ENCODE measurements at regions not wholly inside any gene's neighbourhood (a gene's known extent, or its start where the extent isn't known, plus 50 kb on each side); places are given as distances from the start of the nearest gene placed in this dataset.
"Not testable (repeated sequence)": the region's sequence is repeated elsewhere in the genome, so short reads cannot be mapped to it uniquely, and the experiment has no call there.

GRCh38 chr7:24436131-24436920 is 136.9 kb upstream of the PALS2 start:
- Histone ChIP-seq H3K27me3 (ENCODE audit: control insufficient read depth, insufficient read depth, low read length) (peaks cover 9% of the 10 kb centered on the region; the same call in 1 of the 2 replicates), H3K4me3 (ENCODE audit: low read depth, low read length) (peak overlapping the region; percentile 2; the same call in 1 of the 2 replicates), H3K4me1 (ENCODE audit: control insufficient read depth, insufficient read depth, low read length) (peaks cover 44% of the 10 kb centered on the region), H3K36me3 (ENCODE audit: control insufficient read depth, insufficient read depth, low read length) (no peaks in the 10 kb centered on the region), H3K27ac (ENCODE audit: low read depth, low read length) (peak overlapping the region; percentile 69), H3K9ac (ENCODE audit: low read depth, low read length) (no peak overlapping the region), H3K9me3 (ENCODE audit: control insufficient read depth, insufficient read depth, low read length) (no peaks in the 10 kb centered on the region)

DNA sequence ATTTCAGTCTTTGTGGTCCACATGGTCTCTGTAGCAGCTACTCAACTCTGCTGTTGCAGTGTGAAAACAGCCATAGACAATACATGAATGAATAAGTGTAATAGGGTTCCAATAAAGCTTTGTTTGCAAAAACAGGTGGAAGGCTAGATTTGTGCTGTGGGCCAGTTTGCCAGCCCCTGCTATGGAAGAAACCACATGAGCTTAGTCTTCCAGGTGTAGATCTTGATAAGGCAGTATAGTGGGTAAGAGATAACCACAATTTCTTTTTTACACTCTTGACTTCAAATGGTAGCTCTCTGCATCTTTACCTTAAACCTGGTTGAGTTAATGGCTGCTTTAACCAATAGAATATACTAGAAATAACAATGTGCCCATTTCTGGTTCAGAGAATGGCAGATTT is 135.0 kb upstream of the PALS2 start:
- no peak overlapping the region for H3K4me3 ChIP-seq (ENCODE audit: low read depth, low read length)
- H3K9ac ChIP-seq (ENCODE audit: low read depth, low read length) = no peak overlapping the region
- H3K27me3 ChIP-seq (ENCODE audit: control insufficient read depth, insufficient read depth, low read length) = peaks cover 9% of the 10 kb centered on the region; the same call in 1 of the 2 replicates
- no peak overlapping the region for H3K27ac ChIP-seq (ENCODE audit: low read depth, low read length)
- H3K36me3 ChIP-seq (ENCODE audit: control insufficient read depth, insufficient read depth, low read length) = no peaks in the 10 kb centered on the region
- peaks cover 42% of the 10 kb centered on the region for H3K4me1 ChIP-seq (ENCODE audit: control insufficient read depth, insufficient read depth, low read length)
- H3K9me3 ChIP-seq (ENCODE audit: control insufficient read depth, insufficient read depth, low read length) = no peaks in the 10 kb centered on the region

- H3K9ac ChIP-seq (ENCODE audit: low read depth, low read length); H3K36me3 ChIP-seq (ENCODE audit: control insufficient read depth, insufficient read depth, low read length); H3K9me3 ChIP-seq (ENCODE audit: control insufficient read depth, insufficient read depth, low read length); H3K4me3 ChIP-seq (ENCODE audit: low read depth, low read length); H3K27ac ChIP-seq (ENCODE audit: low read depth, low read length); H3K27me3 ChIP-seq (ENCODE audit: control insufficient read depth, insufficient read depth, low read length): not testable (repeated sequence)
- peaks cover 34% of the 10 kb centered on the region for H3K4me1 ChIP-seq (ENCODE audit: control insufficient read depth, insufficient read depth, low read length)
Measured at GRCh38 chr7:24439104-24439503, 134.1 kb upstream of the PALS2 start.

- Histone ChIP-seq H3K4me3 (ENCODE audit: low read depth, low read length) (no peak overlapping the region), H3K9me3 (ENCODE audit: control insufficient read depth, insufficient read depth, low read length) (no peaks in the 10 kb centered on the region), H3K27me3 (ENCODE audit: control insufficient read depth, insufficient read depth, low read length) (no peaks in the 10 kb centered on the region), H3K36me3 (ENCODE audit: control insufficient read depth, insufficient read depth, low read length) (no peaks in the 10 kb centered on the region), H3K9ac (ENCODE audit: low read depth, low read length) (no peak overlapping the region), H3K4me1 (ENCODE audit: control insufficient read depth, insufficient read depth, low read length) (peaks cover 17% of the 10 kb centered on the region), H3K27ac (ENCODE audit: low read depth, low read length) (no peak overlapping the region)
Measured at GRCh38 chr7:24440892-24441291, 132.4 kb upstream of the PALS2 start.

GRCh38 chr7:24441314-24442027 is 131.8 kb upstream of the PALS2 start:
- Histone ChIP-seq H3K4me1 (ENCODE audit: control insufficient read depth, insufficient read depth, low read length) (peaks cover 12% of the 10 kb centered on the region), H3K9ac (ENCODE audit: low read depth, low read length) (no peak overlapping the region), H3K27ac (ENCODE audit: low read depth, low read length) (no peak overlapping the region), H3K27me3 (ENCODE audit: control insufficient read depth, insufficient read depth, low read length) (no peaks in the 10 kb centered on the region), H3K36me3 (ENCODE audit: control insufficient read depth, insufficient read depth, low read length) (no peaks in the 10 kb centered on the region), H3K4me3 (ENCODE audit: low read depth, low read length) (no peak overlapping the region), H3K9me3 (ENCODE audit: control insufficient read depth, insufficient read depth, low read length) (no peaks in the 10 kb centered on the region)

- Histone ChIP-seq H3K27me3 (ENCODE audit: control insufficient read depth, insufficient read depth, low read length) (no peaks in the 10 kb centered on the region), H3K27ac (ENCODE audit: low read depth, low read length) (no peak overlapping the region), H3K4me3 (ENCODE audit: low read depth, low read length) (no peak overlapping the region), H3K36me3 (ENCODE audit: control insufficient read depth, insufficient read depth, low read length) (no peaks in the 10 kb centered on the region), H3K4me1 (ENCODE audit: control insufficient read depth, insufficient read depth, low read length) (peaks cover 4% of the 10 kb centered on the region), H3K9me3 (ENCODE audit: control insufficient read depth, insufficient read depth, low read length) (no peaks in the 10 kb centered on the region), H3K9ac (ENCODE audit: low read depth, low read length) (no peak overlapping the region)
Measured at GRCh38 chr7:24442170-24442777, 131.0 kb upstream of the PALS2 start.

- Histone ChIP-seq H3K27ac (ENCODE audit: low read depth, low read length) (no peak overlapping the region), H3K9me3 (ENCODE audit: control insufficient read depth, insufficient read depth, low read length) (no peaks in the 10 kb centered on the region), H3K36me3 (ENCODE audit: control insufficient read depth, insufficient read depth, low read length) (no peaks in the 10 kb centered on the region), H3K4me1 (ENCODE audit: control insufficient read depth, insufficient read depth, low read length) (no peaks in the 10 kb centered on the region), H3K9ac (ENCODE audit: low read depth, low read length) (no peak overlapping the region), H3K27me3 (ENCODE audit: control insufficient read depth, insufficient read depth, low read length) (no peaks in the 10 kb centered on the region), H3K4me3 (ENCODE audit: low read depth, low read length) (no peak overlapping the region)
Measured at GRCh38 chr7:24444666-24445440, 128.4 kb upstream of the PALS2 start.

DNA sequence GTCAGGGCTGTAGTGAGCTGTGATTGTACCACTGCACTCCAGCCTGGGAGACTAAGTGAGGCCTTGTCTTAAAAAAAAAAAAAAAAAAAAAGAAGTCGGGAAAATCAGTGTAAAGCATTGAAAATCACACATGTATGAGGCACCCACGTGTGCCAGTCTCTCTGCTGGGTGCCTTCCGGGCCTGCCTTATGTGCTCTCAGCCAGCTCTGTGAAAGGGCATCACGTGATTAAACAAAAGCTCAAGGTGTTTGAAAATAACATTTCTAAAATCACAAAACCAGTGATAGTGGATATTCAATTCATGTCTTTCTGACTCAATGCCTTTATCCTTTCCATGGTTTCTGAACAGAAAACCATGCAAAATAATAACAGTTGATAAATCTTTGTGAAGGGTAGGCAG is 125.2 kb upstream of the PALS2 start:
- Histone ChIP-seq H3K27me3 (ENCODE audit: control insufficient read depth, insufficient read depth, low read length) (no peaks in the 10 kb centered on the region), H3K4me3 (ENCODE audit: low read depth, low read length) (no peak overlapping the region), H3K9me3 (ENCODE audit: control insufficient read depth, insufficient read depth, low read length) (no peaks in the 10 kb centered on the region), H3K27ac (ENCODE audit: low read depth, low read length) (no peak overlapping the region), H3K9ac (ENCODE audit: low read depth, low read length) (no peak overlapping the region), H3K4me1 (ENCODE audit: control insufficient read depth, insufficient read depth, low read length) (no peaks in the 10 kb centered on the region), H3K36me3 (ENCODE audit: control insufficient read depth, insufficient read depth, low read length) (no peaks in the 10 kb centered on the region)

- not testable (repeated sequence) for H3K4me3 ChIP-seq (ENCODE audit: low read depth, low read length); H3K9me3 ChIP-seq (ENCODE audit: control insufficient read depth, insufficient read depth, low read length); H3K27ac ChIP-seq (ENCODE audit: low read depth, low read length); H3K9ac ChIP-seq (ENCODE audit: low read depth, low read length); H3K27me3 ChIP-seq (ENCODE audit: control insufficient read depth, insufficient read depth, low read length); H3K4me1 ChIP-seq (ENCODE audit: control insufficient read depth, insufficient read depth, low read length); H3K36me3 ChIP-seq (ENCODE audit: control insufficient read depth, insufficient read depth, low read length)
Measured at GRCh38 chr7:24449416-24449815, 123.8 kb upstream of the PALS2 start.

DNA sequence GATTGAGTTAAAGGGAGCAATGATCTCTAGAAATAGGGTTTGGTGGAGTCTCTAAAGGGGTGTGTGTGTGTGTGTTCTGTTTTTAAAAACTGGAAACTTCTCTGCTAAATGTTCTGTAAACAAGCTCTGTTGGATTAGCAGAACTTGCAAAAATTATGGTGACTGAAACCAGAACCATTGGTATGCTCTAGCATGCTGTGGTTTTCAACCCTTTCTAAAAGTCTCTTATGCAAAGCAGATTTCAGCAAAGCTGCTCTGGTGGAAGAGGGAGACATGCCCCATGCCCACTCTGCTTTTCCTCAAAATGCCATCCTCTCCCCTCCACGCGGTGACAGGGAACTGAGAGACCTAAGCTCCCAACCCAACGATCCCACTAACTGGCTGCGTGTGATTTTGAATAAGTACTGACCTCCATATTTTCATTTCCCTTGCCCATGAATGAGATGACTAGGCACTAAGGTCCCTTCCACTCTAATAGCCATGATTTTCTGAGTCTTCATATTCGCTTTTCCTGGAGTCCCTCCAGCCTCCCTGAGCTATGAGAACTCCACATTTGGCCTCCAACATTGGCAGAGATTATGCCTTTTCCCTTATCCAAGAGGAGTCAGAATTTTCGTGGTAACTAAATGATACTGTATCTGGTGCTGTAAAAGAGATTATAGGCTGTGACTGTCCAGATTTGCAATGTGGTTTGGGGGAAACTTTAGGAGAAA is 117.3 kb upstream of the PALS2 start:
- Histone ChIP-seq H3K27me3 (ENCODE audit: control insufficient read depth, insufficient read depth, low read length) (peaks cover 2% of the 10 kb centered on the region; the same call in 1 of the 2 replicates), H3K9ac (ENCODE audit: low read depth, low read length) (no peak overlapping the region), H3K27ac (ENCODE audit: low read depth, low read length) (no peak overlapping the region)

More for the DNA sequence above, 117.3 kb upstream of the PALS2 start:
- Histone ChIP-seq H3K9me3 (ENCODE audit: control insufficient read depth, insufficient read depth, low read length) (no peaks in the 10 kb centered on the region), H3K4me1 (ENCODE audit: control insufficient read depth, insufficient read depth, low read length) (peaks cover 14% of the 10 kb centered on the region; the same call in 1 of the 2 replicates), H3K4me3 (ENCODE audit: low read depth, low read length) (no peak overlapping the region), H3K36me3 (ENCODE audit: control insufficient read depth, insufficient read depth, low read length) (no peaks in the 10 kb centered on the region)

Data from HUES48 (cell line).